ENCODE measurements at regions not wholly inside any gene's neighbourhood (a gene's known extent, or its start where the extent isn't known, plus 50 kb on each side); places are given as distances from the start of the nearest gene placed in this dataset.
"Not testable (repeated sequence)": the region's sequence is repeated elsewhere in the genome, so short reads cannot be mapped to it uniquely, and the experiment has no call there.

GRCh38 chr7:91383053-91383904, 119.0 kb downstream of the FZD1 start:
- 93% methylated on average over 7 of the region's 7 CpGs for WGBS
- peaks cover 0 to 1% of the 10 kb centered on the region in 2 donors for H3K9me3 ChIP-seq (ENCODE audit: control insufficient read depth in 2 of 2, insufficient read depth in 1 of 2, low read length in 1 of 2)
- no peak overlapping the region for H3K27ac ChIP-seq (ENCODE audit: low read depth in 1 of 2, low read length in 1 of 2)
- no peaks in the 10 kb centered on the region for H3K36me3 ChIP-seq (ENCODE audit: control insufficient read depth in 2 of 2, insufficient read depth in 2 of 2, low read length in 1 of 2)
- H3K4me3 ChIP-seq (ENCODE audit: low read length in 2 of 2) = no peak overlapping the region
- H3K27me3 ChIP-seq (ENCODE audit: control insufficient read depth in 2 of 2, insufficient read depth in 1 of 2, low read length in 1 of 2) = no peaks in the 10 kb centered on the region
- H3K4me1 ChIP-seq (ENCODE audit: control insufficient read depth in 2 of 2, insufficient read depth in 2 of 2, low read length in 2 of 2) = no peaks in the 10 kb centered on the region
- no peak for DNase-seq (ENCODE audit: low read depth in 6 of 9, low spot score in 9 of 9)

- Histone ChIP-seq H3K27ac (ENCODE audit: low read depth in 1 of 2, low read length in 1 of 2) (no peak overlapping the region), H3K27me3 (ENCODE audit: control insufficient read depth in 2 of 2, insufficient read depth in 1 of 2, low read length in 1 of 2) (no peaks in the 10 kb centered on the region), H3K4me3 (ENCODE audit: low read length in 2 of 2) (no peak overlapping the region), H3K36me3 (ENCODE audit: control insufficient read depth in 2 of 2, insufficient read depth in 2 of 2, low read length in 1 of 2) (no peaks in the 10 kb centered on the region), H3K4me1 (ENCODE audit: control insufficient read depth in 2 of 2, insufficient read depth in 2 of 2, low read length in 2 of 2) (no peaks in the 10 kb centered on the region), H3K9me3 (ENCODE audit: control insufficient read depth in 2 of 2, insufficient read depth in 1 of 2, low read length in 1 of 2) (peaks cover 0 to 1% of the 10 kb centered on the region in 2 donors)
- DNase-seq (ENCODE audit: low read depth in 6 of 9, low spot score in 9 of 9) = no peak
Observed at GRCh38 chr7:91383905-91384274, 119.7 kb downstream of the FZD1 start.

- not testable (repeated sequence) for H3K4me1 ChIP-seq (ENCODE audit: control insufficient read depth in 2 of 2, insufficient read depth in 2 of 2, low read length in 2 of 2); H3K4me3 ChIP-seq (ENCODE audit: low read length in 2 of 2); H3K36me3 ChIP-seq (ENCODE audit: control insufficient read depth in 2 of 2, insufficient read depth in 2 of 2, low read length in 1 of 2); DNase-seq (ENCODE audit: low read depth in 6 of 9, low spot score in 9 of 9); H3K27ac ChIP-seq (ENCODE audit: low read depth in 1 of 2, low read length in 1 of 2); H3K9me3 ChIP-seq (ENCODE audit: control insufficient read depth in 2 of 2, insufficient read depth in 1 of 2, low read length in 1 of 2); H3K27me3 ChIP-seq (ENCODE audit: control insufficient read depth in 2 of 2, insufficient read depth in 1 of 2, low read length in 1 of 2)
- WGBS = 92% methylated on average over 7 of the region's 7 CpGs
Observed at GRCh38 chr7:91394757-91395156, 130.5 kb downstream of the FZD1 start.

- H3K36me3 ChIP-seq (ENCODE audit: control insufficient read depth in 2 of 2, insufficient read depth in 2 of 2, low read length in 1 of 2); H3K4me1 ChIP-seq (ENCODE audit: control insufficient read depth in 2 of 2, insufficient read depth in 2 of 2, low read length in 2 of 2); H3K4me3 ChIP-seq (ENCODE audit: low read length in 2 of 2); H3K9me3 ChIP-seq (ENCODE audit: control insufficient read depth in 2 of 2, insufficient read depth in 1 of 2, low read length in 1 of 2); DNase-seq (ENCODE audit: low read depth in 6 of 9, low spot score in 9 of 9); H3K27me3 ChIP-seq (ENCODE audit: control insufficient read depth in 2 of 2, insufficient read depth in 1 of 2, low read length in 1 of 2); H3K27ac ChIP-seq (ENCODE audit: low read depth in 1 of 2, low read length in 1 of 2): not testable (repeated sequence)
- WGBS = 95% methylated on average over 10 of the region's 10 CpGs
Observed at GRCh38 chr7:91395313-91395712, 131.1 kb downstream of the FZD1 start.

GRCh38 chr7:91397096-91397495, 132.9 kb downstream of the FZD1 start:
- H3K9me3 ChIP-seq (ENCODE audit: control insufficient read depth in 2 of 2, insufficient read depth in 1 of 2, low read length in 1 of 2) = no peaks in the 10 kb centered on the region
- no peaks in the 10 kb centered on the region for H3K27me3 ChIP-seq (ENCODE audit: control insufficient read depth in 2 of 2, insufficient read depth in 1 of 2, low read length in 1 of 2)
- WGBS = 94% methylated on average over 2 of the region's 2 CpGs
- H3K4me1 ChIP-seq (ENCODE audit: control insufficient read depth in 2 of 2, insufficient read depth in 2 of 2, low read length in 2 of 2) = no peaks in the 10 kb centered on the region
- no peak for DNase-seq (ENCODE audit: low read depth in 6 of 9, low spot score in 9 of 9)
- no peak overlapping the region for H3K4me3 ChIP-seq (ENCODE audit: low read length in 2 of 2)
- H3K27ac ChIP-seq (ENCODE audit: low read depth in 1 of 2, low read length in 1 of 2) = no peak overlapping the region
- no peaks in the 10 kb centered on the region for H3K36me3 ChIP-seq (ENCODE audit: control insufficient read depth in 2 of 2, insufficient read depth in 2 of 2, low read length in 1 of 2)

GRCh38 chr7:91397612-91398011, 133.4 kb downstream of the FZD1 start:
- no peaks in the 10 kb centered on the region for H3K36me3 ChIP-seq (ENCODE audit: control insufficient read depth in 2 of 2, insufficient read depth in 2 of 2, low read length in 1 of 2)
- no peak for DNase-seq (ENCODE audit: low read depth in 6 of 9, low spot score in 9 of 9)
- no peaks in the 10 kb centered on the region for H3K9me3 ChIP-seq (ENCODE audit: control insufficient read depth in 2 of 2, insufficient read depth in 1 of 2, low read length in 1 of 2)
- H3K4me1 ChIP-seq (ENCODE audit: control insufficient read depth in 2 of 2, insufficient read depth in 2 of 2, low read length in 2 of 2) = no peaks in the 10 kb centered on the region
- no peak overlapping the region for H3K4me3 ChIP-seq (ENCODE audit: low read length in 2 of 2)
- no peak overlapping the region for H3K27ac ChIP-seq (ENCODE audit: low read depth in 1 of 2, low read length in 1 of 2)
- 71% methylated on average over 2 of the region's 2 CpGs for WGBS
- H3K27me3 ChIP-seq (ENCODE audit: control insufficient read depth in 2 of 2, insufficient read depth in 1 of 2, low read length in 1 of 2) = no peaks in the 10 kb centered on the region

- Histone ChIP-seq H3K36me3 (ENCODE audit: control insufficient read depth in 2 of 2, insufficient read depth in 2 of 2, low read length in 1 of 2) (no peaks in the 10 kb centered on the region), H3K9me3 (ENCODE audit: control insufficient read depth in 2 of 2, insufficient read depth in 1 of 2, low read length in 1 of 2) (no peaks in the 10 kb centered on the region), H3K4me3 (ENCODE audit: low read length in 2 of 2) (no peak overlapping the region), H3K4me1 (ENCODE audit: control insufficient read depth in 2 of 2, insufficient read depth in 2 of 2, low read length in 2 of 2) (no peaks in the 10 kb centered on the region), H3K27ac (ENCODE audit: low read depth in 1 of 2, low read length in 1 of 2) (no peak overlapping the region), H3K27me3 (ENCODE audit: control insufficient read depth in 2 of 2, insufficient read depth in 1 of 2, low read length in 1 of 2) (no peaks in the 10 kb centered on the region)
- WGBS = 91% methylated on average over 2 of the region's 2 CpGs
- DNase-seq (ENCODE audit: low read depth in 6 of 9, low spot score in 9 of 9) = no peak
Observed at GRCh38 chr7:91398341-91398740, 134.1 kb downstream of the FZD1 start.

- H3K4me3 ChIP-seq (ENCODE audit: low read length in 2 of 2) = no peak overlapping the region
- no peak for DNase-seq (ENCODE audit: low read depth in 6 of 9, low spot score in 9 of 9)
- no peaks in the 10 kb centered on the region for H3K36me3 ChIP-seq (ENCODE audit: control insufficient read depth in 2 of 2, insufficient read depth in 2 of 2, low read length in 1 of 2)
- H3K4me1 ChIP-seq (ENCODE audit: control insufficient read depth in 2 of 2, insufficient read depth in 2 of 2, low read length in 2 of 2) = no peaks in the 10 kb centered on the region
- H3K27ac ChIP-seq (ENCODE audit: low read depth in 1 of 2, low read length in 1 of 2) = no peak overlapping the region
- WGBS = 90% methylated on average over 3 of the region's 3 CpGs
- no peaks in the 10 kb centered on the region for H3K9me3 ChIP-seq (ENCODE audit: control insufficient read depth in 2 of 2, insufficient read depth in 1 of 2, low read length in 1 of 2)
- no peaks in the 10 kb centered on the region for H3K27me3 ChIP-seq (ENCODE audit: control insufficient read depth in 2 of 2, insufficient read depth in 1 of 2, low read length in 1 of 2)
Observed at GRCh38 chr7:91405092-91405788, 141.0 kb downstream of the FZD1 start.

GRCh38 chr7:91405873-91406272, 141.6 kb downstream of the FZD1 start:
- H3K27ac ChIP-seq (ENCODE audit: low read depth in 1 of 2, low read length in 1 of 2); H3K36me3 ChIP-seq (ENCODE audit: control insufficient read depth in 2 of 2, insufficient read depth in 2 of 2, low read length in 1 of 2); H3K4me1 ChIP-seq (ENCODE audit: control insufficient read depth in 2 of 2, insufficient read depth in 2 of 2, low read length in 2 of 2); H3K27me3 ChIP-seq (ENCODE audit: control insufficient read depth in 2 of 2, insufficient read depth in 1 of 2, low read length in 1 of 2); H3K9me3 ChIP-seq (ENCODE audit: control insufficient read depth in 2 of 2, insufficient read depth in 1 of 2, low read length in 1 of 2); DNase-seq (ENCODE audit: low read depth in 6 of 9, low spot score in 9 of 9); H3K4me3 ChIP-seq (ENCODE audit: low read length in 2 of 2): not testable (repeated sequence)
- 86% methylated on average over 1 of the region's 1 CpG for WGBS

Data from thymus (tissue), 11 donors.